SU-DHL-6 (cell line): ENCODE measurements at regions not wholly inside any gene's neighbourhood (a gene's known extent, or its start where the extent isn't known, plus 50 kb on each side); places are given as distances from the start of the nearest gene placed in this dataset.

Source experiments
- H2AFZ ChIP-seq: fragments of 200-600 bp; sonication (generic); 2 replicates; pipeline ENCODE4 v1.6.1; 2014; ENCODE audit warnings: low read depth, mild to moderate bottlenecking, moderate library complexity, mixed read lengths, antibody characterized with exemption, low read length; ENCODE audit not compliant: severe bottlenecking
- H3F3A ChIP-seq: fragments of 200-600 bp; shearing (Covaris generic); 2 replicates; pipeline ENCODE4 v1.6.0; 2016; ENCODE audit warnings: antibody characterized with exemption, mild to moderate bottlenecking; ENCODE audit not compliant: insufficient read depth
- H3K27ac ChIP-seq: fragments of 200-600 bp; sonication (generic); 2 replicates; pipeline ENCODE4 v1.5.1; 2016; ENCODE audit warnings: low read depth, mild to moderate bottlenecking, low read length, moderate library complexity, mixed read lengths
- H3K27me3 ChIP-seq: fragments of 200-600 bp; sonication (generic), shearing (Covaris generic); 2 replicates; pipeline ENCODE4 v1.6.0; 2014; ENCODE audit warnings: mild to moderate bottlenecking, low read length
- H3K36me3 ChIP-seq: fragments of 200-600 bp; sonication (generic); 2 replicates; pipeline ENCODE4 v1.6.1; 2014; ENCODE audit warnings: mild to moderate bottlenecking, low read length, mixed read lengths
- H3K4me2 ChIP-seq: fragments of 300-600, 200-600 bp; shearing (Covaris generic), sonication (generic); 2 replicates; pipeline ENCODE4 v1.6.0; 2014; ENCODE audit warnings: low read length, low read depth, mild to moderate bottlenecking; ENCODE audit not compliant: poor library complexity, severe bottlenecking
- H3K4me3 ChIP-seq: fragments of 200-600 bp; sonication (generic); 2 replicates; pipeline ENCODE4 v1.5.1; 2014; ENCODE audit warnings: antibody characterized with exemption, low read length, mild to moderate bottlenecking, mixed read lengths; ENCODE audit not compliant: insufficient read depth, poor library complexity, severe bottlenecking
- H3K79me2 ChIP-seq: fragments of 200-600 bp; sonication (generic); 2 replicates; pipeline ENCODE4 v1.6.1; 2014; ENCODE audit warnings: mild to moderate bottlenecking, low read length, moderate library complexity; ENCODE audit not compliant: insufficient read depth
- H3K9ac ChIP-seq: fragments of 200-600 bp; sonication (generic); 2 replicates; pipeline ENCODE4 v1.7.0; 2014; ENCODE audit warnings: mild to moderate bottlenecking, low read length
- H3K9me2 ChIP-seq: fragments of 200-600 bp; sonication (generic); replicated peaks from 2 replicates; pipeline ENCODE4 v1.6.1; 2014; ENCODE audit warnings: low read length; ENCODE audit not compliant: insufficient read depth
- H3K9me3 ChIP-seq: fragments of 200-600 bp; sonication (generic); 2 replicates; pipeline ENCODE4 v1.6.1; 2014; ENCODE audit warnings: low read length, mixed read lengths; ENCODE audit not compliant: insufficient read depth
- H4K20me1 ChIP-seq: fragments of 200-600 bp; sonication (generic); 2 replicates; pipeline ENCODE4 v1.6.1; 2014; ENCODE audit warnings: low read depth, mild to moderate bottlenecking, antibody characterized with exemption, low read length, moderate library complexity, mixed read lengths
- EZH2phosphoT487 ChIP-seq: fragments of 200-600 bp; sonication (generic), shearing (Covaris generic); conservative IDR thresholded peaks from 2 replicates; pipeline ENCODE4 v1.6.1; 2018; ENCODE audit warnings: mild to moderate bottlenecking, antibody characterized with exemption, low read length, moderate library complexity, mixed read lengths
- TF ChIP-seq, protein P1 (sequence below): fragments of 200-600 bp; sonication (generic); IDR thresholded peaks from one replicate; pipeline ENCODE4 v1.5.1; 2017; ENCODE audit warnings: antibody characterized with exemption, mild to moderate bottlenecking, low read length, moderate library complexity; ENCODE audit not compliant: insufficient read depth, poor library complexity, severe bottlenecking

GRCh38 chr4:127165971-127166370, 466.8 kb upstream of the INTU start:
- no peaks in the 10 kb centered on the region for H3K36me3 ChIP-seq
- no peak overlapping the region for H3K9ac ChIP-seq
- no peak overlapping the region for H2AFZ ChIP-seq
- H3K4me3 ChIP-seq: no peak overlapping the region
- H3K9me2 ChIP-seq: no peaks in the 10 kb centered on the region
- H4K20me1 ChIP-seq: no peaks in the 10 kb centered on the region
- no peak for TF ChIP-seq EZH2phosphoT487
- TF ChIP-seq, protein P1, sequence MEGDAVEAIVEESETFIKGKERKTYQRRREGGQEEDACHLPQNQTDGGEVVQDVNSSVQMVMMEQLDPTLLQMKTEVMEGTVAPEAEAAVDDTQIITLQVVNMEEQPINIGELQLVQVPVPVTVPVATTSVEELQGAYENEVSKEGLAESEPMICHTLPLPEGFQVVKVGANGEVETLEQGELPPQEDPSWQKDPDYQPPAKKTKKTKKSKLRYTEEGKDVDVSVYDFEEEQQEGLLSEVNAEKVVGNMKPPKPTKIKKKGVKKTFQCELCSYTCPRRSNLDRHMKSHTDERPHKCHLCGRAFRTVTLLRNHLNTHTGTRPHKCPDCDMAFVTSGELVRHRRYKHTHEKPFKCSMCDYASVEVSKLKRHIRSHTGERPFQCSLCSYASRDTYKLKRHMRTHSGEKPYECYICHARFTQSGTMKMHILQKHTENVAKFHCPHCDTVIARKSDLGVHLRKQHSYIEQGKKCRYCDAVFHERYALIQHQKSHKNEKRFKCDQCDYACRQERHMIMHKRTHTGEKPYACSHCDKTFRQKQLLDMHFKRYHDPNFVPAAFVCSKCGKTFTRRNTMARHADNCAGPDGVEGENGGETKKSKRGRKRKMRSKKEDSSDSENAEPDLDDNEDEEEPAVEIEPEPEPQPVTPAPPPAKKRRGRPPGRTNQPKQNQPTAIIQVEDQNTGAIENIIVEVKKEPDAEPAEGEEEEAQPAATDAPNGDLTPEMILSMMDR: no peak
- H3K27me3 ChIP-seq: no peaks in the 10 kb centered on the region
- no peaks in the 10 kb centered on the region for H3F3A ChIP-seq
- no peak overlapping the region for H3K4me2 ChIP-seq
- H3K27ac ChIP-seq: no peak overlapping the region
- no peaks in the 10 kb centered on the region for H3K9me3 ChIP-seq
- no peaks in the 10 kb centered on the region for H3K79me2 ChIP-seq

- TF ChIP-seq EZH2phosphoT487: no peak
- TF ChIP-seq, protein P1: no peak
- Histone ChIP-seq H3K79me2 (no peaks in the 10 kb centered on the region), H4K20me1 (no peaks in the 10 kb centered on the region), H3K9ac (no peak overlapping the region), H3K9me3 (no peaks in the 10 kb centered on the region), H3K27me3 (no peaks in the 10 kb centered on the region), H2AFZ (no peak overlapping the region), H3K4me3 (no peak overlapping the region), H3F3A (no peaks in the 10 kb centered on the region), H3K4me2 (no peak overlapping the region), H3K36me3 (no peaks in the 10 kb centered on the region), H3K9me2 (no peaks in the 10 kb centered on the region), H3K27ac (no peak overlapping the region)
These were observed 458.6 kb upstream of the INTU start for GRCh38 chr4:127174201-127174600.

DNA sequence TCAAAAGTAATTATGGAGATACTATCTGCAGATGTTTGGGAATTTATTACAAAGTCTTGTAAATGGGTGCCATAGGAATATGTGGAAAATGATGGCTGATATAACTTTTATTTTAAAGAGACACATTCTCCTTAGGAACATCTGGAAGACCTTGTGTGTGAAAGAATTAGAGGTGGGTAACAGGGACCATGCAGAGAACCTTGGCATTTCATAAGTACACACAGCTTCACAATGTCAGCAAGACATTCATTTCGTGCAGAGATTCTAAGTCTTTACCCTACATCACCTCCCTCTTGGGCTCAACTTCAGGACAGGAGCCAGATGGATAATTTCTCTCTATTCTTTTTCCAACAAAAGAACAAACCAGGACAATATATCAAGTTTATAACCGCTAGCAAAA, 458.1 kb upstream of the INTU start:
- Histone ChIP-seq H4K20me1 (no peaks in the 10 kb centered on the region), H3F3A (no peaks in the 10 kb centered on the region), H3K79me2 (no peaks in the 10 kb centered on the region), H3K27ac (no peak overlapping the region), H3K27me3 (no peaks in the 10 kb centered on the region), H3K36me3 (no peaks in the 10 kb centered on the region), H2AFZ (no peak overlapping the region), H3K9ac (no peak overlapping the region), H3K4me3 (no peak overlapping the region), H3K9me2 (no peaks in the 10 kb centered on the region), H3K9me3 (no peaks in the 10 kb centered on the region), H3K4me2 (no peak overlapping the region)
- TF ChIP-seq, protein P1: no peak
- TF ChIP-seq EZH2phosphoT487: no peak
